H1 (cell line): ENCODE measurements at regions not wholly inside any gene's neighbourhood (a gene's known extent, or its start where the extent isn't known, plus 50 kb on each side); places are given as distances from the start of the nearest gene placed in this dataset.

ENCODE experiments used
- CBX5 ChIP-seq: fragments of 300-800, 300-1000 bp; sonication (generic); IDR thresholded peaks from 2 replicates; pipeline ENCODE4 v1.7.1; 2016; ENCODE audit warnings: antibody characterized with exemption, low read length, low read depth
- EP300 ChIP-seq, 2 experiments: IDR thresholded peaks; 1 replicate in 1 of 2; 2 replicates in 1 of 2; pipeline ENCODE4 v1.6.1; 2011 to 2012; ENCODE audit warnings: low read depth in 2 of 2, low read length in 2 of 2, mild to moderate bottlenecking in 2 of 2, borderline replicate concordance in 1 of 2, inconsistent platforms in 1 of 2, moderate library complexity in 1 of 2
- GTF2F1 ChIP-seq: IDR thresholded peaks from 2 replicates; pipeline ENCODE4 v1.6.1; 2012; ENCODE audit warnings: low read depth, low read length, improper control_type of control experiment, borderline replicate concordance
- HDAC6 ChIP-seq: IDR thresholded peaks from one replicate; pipeline ENCODE4 v1.7.1; 2012; ENCODE audit warnings: low read depth, mild to moderate bottlenecking, inconsistent platforms, low read length, moderate library complexity
- PHF8 ChIP-seq: fragments of 200-600 bp; sonication (generic); conservative IDR thresholded peaks from 2 replicates; pipeline ENCODE4 v1.7.1; 2012; ENCODE audit warnings: low read depth, mild to moderate bottlenecking, inconsistent platforms, low read length, moderate library complexity
- POLR2A ChIP-seq, 2 experiments: IDR thresholded peaks; 1 replicate in 1 of 2; 2 replicates in 1 of 2; pipeline ENCODE4 v1.6.1; 2011; ENCODE audit warnings: low read depth in 2 of 2, low read length in 2 of 2, mild to moderate bottlenecking in 2 of 2; ENCODE audit errors: control extremely low read depth in 1 of 2
- TAF1 ChIP-seq: IDR thresholded peaks from 2 replicates; pipeline ENCODE4 v1.6.1; 2011; ENCODE audit warnings: mild to moderate bottlenecking, low read depth, low read length
- TBP ChIP-seq: IDR thresholded peaks from 2 replicates; pipeline ENCODE4 v1.6.1; 2011; ENCODE audit warnings: low read depth, low read length, improper control_type of control experiment
- TF ChIP-seq, protein P1 (sequence below): IDR thresholded peaks from 2 replicates; pipeline ENCODE4 v1.6.1; 2011; ENCODE audit warnings: low read depth, mild to moderate bottlenecking, low read length; ENCODE audit not compliant: insufficient read depth

- no peak for TF ChIP-seq PHF8
- TF ChIP-seq, protein P1, sequence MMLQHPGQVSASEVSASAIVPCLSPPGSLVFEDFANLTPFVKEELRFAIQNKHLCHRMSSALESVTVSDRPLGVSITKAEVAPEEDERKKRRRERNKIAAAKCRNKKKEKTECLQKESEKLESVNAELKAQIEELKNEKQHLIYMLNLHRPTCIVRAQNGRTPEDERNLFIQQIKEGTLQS, result no peak
- no peak for TF ChIP-seq POLR2A (IDR thresholded peaks at IDR 0.05; ENCODE audit: control extremely low read depth in 1 of 2, low read depth in 2 of 2, low read length in 2 of 2)
- TF ChIP-seq TAF1, result no peak
- no peak for TF ChIP-seq TBP
- no peak for TF ChIP-seq HDAC6
- TF ChIP-seq EP300 (IDR thresholded peaks at IDR 0.05; ENCODE audit: borderline replicate concordance in 1 of 2, low read depth in 2 of 2, low read length in 2 of 2), result no peak
- no peak for TF ChIP-seq GTF2F1
- TF ChIP-seq CBX5, result no peak
Observed at GRCh38 chr7:109076396-109076972, 506.8 kb downstream of the DNAJB9 start.
